SK-N-SH (cell line): ENCODE measurements at regions not wholly inside any gene's neighbourhood (a gene's known extent, or its start where the extent isn't known, plus 50 kb on each side); places are given as distances from the start of the nearest gene placed in this dataset.
"Not testable (repeated sequence)": the region's sequence is repeated elsewhere in the genome, so short reads cannot be mapped to it uniquely, and the experiment has no call there.

Experiments
- CTCF ChIA-PET: fragments of 300-600, 350-600 bp; formaldehyde crosslinking; extraction: SDS; loops from one replicate; lab custom pipeline; 2021; lab: Yijun Ruan, JAX
- POLR2A ChIA-PET: fragments of 350-600 bp; sonication (Branson Sonifier 250); formaldehyde crosslinking; extraction: SDS; loops from one replicate; lab custom pipeline; 2020; ENCODE audit warnings: antibody characterized with exemption, inconsistent platforms; lab: Yijun Ruan, JAX
- DNase-seq: peaks from one replicate; pipeline ENCODE4 v3.0.0; 2012
- H2AFZ ChIP-seq: fragments of 200-600 bp; sonication (generic); 2 replicates; pipeline ENCODE4 v1.8.1; 2016; ENCODE audit warnings: antibody characterized with exemption, mild to moderate bottlenecking, low read depth
- H3F3A ChIP-seq: fragments of 200-600 bp; sonication (generic); replicated peaks from 2 replicates; pipeline ENCODE3; 2016; ENCODE audit warnings: antibody characterized with exemption, mild to moderate bottlenecking; ENCODE audit not compliant: insufficient read depth
- H3K27ac ChIP-seq, 2 experiments: fragments of 200-500 bp in 1 of 2; fragments of 200-600 bp in 1 of 2; sonication (Bioruptor generic) in 1 of 2; sonication (generic), shearing (Covaris generic) in 1 of 2; 2 replicates each; pipeline versions ENCODE4 v1.5.1 to v1.6.1; 2014 to 2016; ENCODE audit warnings: low read depth in 2 of 2, inconsistent platforms in 1 of 2, low read length in 1 of 2, mild to moderate bottlenecking in 1 of 2, mixed read lengths in 1 of 2
- H3K27me3 ChIP-seq: fragments of 200-600 bp; sonication (generic), shearing (Covaris generic); 2 replicates; pipeline ENCODE4 v1.6.1; 2016; ENCODE audit warnings: mixed run types; ENCODE audit not compliant: insufficient read depth
- H3K36me3 ChIP-seq, 2 experiments: fragments of 200-500 bp in 1 of 2; fragments of 200-600 bp in 1 of 2; sonication (Bioruptor generic) in 1 of 2; sonication (generic) in 1 of 2; replicated peaks in 1 of 2; 2 replicates each; pipeline versions ENCODE3 to v1.5.1; 2014 to 2016; ENCODE audit warnings: low read length in 1 of 2, mild to moderate bottlenecking in 1 of 2; ENCODE audit not compliant: insufficient read depth in 2 of 2, control insufficient read depth in 1 of 2
- H3K4me1 ChIP-seq, 2 experiments: fragments of 200-500 bp in 1 of 2; fragments of 200-600 bp in 1 of 2; sonication (Bioruptor generic) in 1 of 2; sonication (generic), shearing (Covaris generic) in 1 of 2; 2 replicates each; pipeline versions ENCODE4 v1.5.1 to v1.6.1; 2014 to 2016; ENCODE audit warnings: low read depth in 1 of 2, low read length in 1 of 2, mixed run types in 1 of 2; ENCODE audit not compliant: insufficient read depth in 2 of 2, control insufficient read depth in 1 of 2
- H3K4me2 ChIP-seq: fragments of 200-600 bp; sonication (generic), shearing (Covaris generic); 2 replicates; pipeline ENCODE4 v1.6.1; 2017; ENCODE audit warnings: mixed run types
- H3K4me3 ChIP-seq, 2 experiments: fragments of 200-500 bp in 1 of 2; fragments of 200-600 bp in 1 of 2; sonication (Bioruptor generic) in 1 of 2; sonication (generic), shearing (Covaris generic) in 1 of 2; 2 replicates each; pipeline versions ENCODE4 v1.5.1 to v1.8.1; 2014 to 2016; ENCODE audit warnings: low read depth in 2 of 2, inconsistent platforms in 1 of 2, low read length in 1 of 2, mild to moderate bottlenecking in 1 of 2, mixed read lengths in 1 of 2, moderate library complexity in 1 of 2
- H3K79me2 ChIP-seq: fragments of 200-600 bp; sonication (generic); 2 replicates; pipeline ENCODE4 v1.8.1; 2017; ENCODE audit warnings: mild to moderate bottlenecking; ENCODE audit not compliant: insufficient read depth
- H3K9ac ChIP-seq: fragments of 200-600 bp; sonication (generic); 2 replicates; pipeline ENCODE4 v1.6.1; 2017; ENCODE audit warnings: mixed run types
- H3K9me2 ChIP-seq: fragments of 200-600 bp; sonication (generic); 2 replicates; pipeline ENCODE4 v1.6.1; 2017; ENCODE audit warnings: mixed run types
- H3K9me3 ChIP-seq: fragments of 200-600 bp; sonication (generic); 2 replicates; pipeline ENCODE4 v1.6.1; 2017; ENCODE audit warnings: mixed run types, mild to moderate bottlenecking, moderate library complexity
- H4K20me1 ChIP-seq: fragments of 200-600 bp; sonication (generic); 2 replicates; pipeline ENCODE4 v1.6.1; 2017; ENCODE audit warnings: mild to moderate bottlenecking, mixed run types; ENCODE audit not compliant: insufficient read depth
- CTCF ChIP-seq: fragments of 200-600 bp; sonication (generic); IDR thresholded peaks from 2 replicates; pipeline ENCODE4 v1.6.1; 2017; ENCODE audit warnings: antibody characterized with exemption, mild to moderate bottlenecking, moderate library complexity
- GABPA ChIP-seq: IDR thresholded peaks from 2 replicates; pipeline ENCODE4 v1.4.0; 2012; ENCODE audit warnings: low read depth, mild to moderate bottlenecking
- REST ChIP-seq: IDR thresholded peaks from 2 replicates; pipeline ENCODE4 v1.6.1; 2012; ENCODE audit warnings: mild to moderate bottlenecking, low read depth, low read length, moderate library complexity
- SIN3A ChIP-seq: IDR thresholded peaks from 2 replicates; pipeline ENCODE4 v1.6.1; 2012; ENCODE audit warnings: low read depth, mild to moderate bottlenecking, low read length, moderate library complexity, borderline replicate concordance
- TCF12 ChIP-seq: IDR thresholded peaks from 2 replicates; pipeline ENCODE4 v1.4.0; 2012
- WGBS: methylation state at CpG from one replicate; pipeline ENCODE4 v1.1.6; 2017; ENCODE audit warnings: low lambda C conversion rate; 5-methylcytosine and 5-hydroxymethylcytosine counted together

GRCh38 chr9:79087133-79087532 is 484.6 kb upstream of the TLE4 start (continued):
- TF ChIP-seq REST (no peak), GABPA (no peak), SIN3A (no peak), TCF12 (no peak), CTCF (no peak)

- no peak for DNase-seq
- Histone ChIP-seq H3K9me3 (no peaks in the 10 kb centered on the region; the same call in 1 of the 2 replicates), H2AFZ (no peak overlapping the region), H3K4me2 (no peak overlapping the region), H3K79me2 (no peaks in the 10 kb centered on the region), H3K9ac (no peak overlapping the region), H3K27me3 (no peaks in the 10 kb centered on the region), H3K27ac (no peak overlapping the region), H3K9me2 (no peaks in the 10 kb centered on the region), H3F3A (no peaks in the 10 kb centered on the region), H3K36me3 (peaks cover 0 to 5% of the 10 kb centered on the region in 2 experiments), H3K4me3 (no peak overlapping the region), H4K20me1 (no peaks in the 10 kb centered on the region), H3K4me1 (no peaks in the 10 kb centered on the region)
- ChIA-PET POLR2A (no interaction called here), CTCF (no interaction called here)
- TF ChIP-seq SIN3A (no peak), REST (no peak)
These were observed 482.7 kb upstream of the TLE4 start for GRCh38 chr9:79089054-79089560.

GRCh38 chr9:79089851-79090250 is 481.9 kb upstream of the TLE4 start:
- H3K4me3 ChIP-seq, H3K36me3 ChIP-seq, POLR2A ChIA-PET, H3K9me3 ChIP-seq, H3K27ac ChIP-seq, H4K20me1 ChIP-seq, H3K27me3 ChIP-seq, H3K4me1 ChIP-seq, H2AFZ ChIP-seq, H3K9ac ChIP-seq, H3K9me2 ChIP-seq, H3K79me2 ChIP-seq, H3K4me2 ChIP-seq, H3F3A ChIP-seq, DNase-seq: not testable (repeated sequence)
- CTCF ChIA-PET, result interaction anchor here (1.0 kb wide), 1 partner anchor 19 kb away, joined by 3 read pairs; no protein-coding TSS in a partner anchor
- WGBS, result 81% methylated on average over 2 of the region's 2 CpGs

GRCh38 chr9:79103257-79103656 is 468.5 kb upstream of the TLE4 start:
- POLR2A ChIA-PET, H3K4me3 ChIP-seq, H3K9ac ChIP-seq, H3K27ac ChIP-seq, H3K27me3 ChIP-seq, H3K9me3 ChIP-seq, H3F3A ChIP-seq, H3K4me1 ChIP-seq, H3K4me2 ChIP-seq, H3K79me2 ChIP-seq, H2AFZ ChIP-seq, DNase-seq, H4K20me1 ChIP-seq, H3K9me2 ChIP-seq, H3K36me3 ChIP-seq, CTCF ChIA-PET: not testable (repeated sequence)
- 94% methylated on average over 16 of the region's 17 CpGs for WGBS
